ENCODE measurements at regions not wholly inside any gene's neighbourhood (a gene's known extent, or its start where the extent isn't known, plus 50 kb on each side); places are given as distances from the start of the nearest gene placed in this dataset.

- no peak for TF ChIP-seq EGR1 (IDR thresholded peaks at IDR 0.05)
- no peak for TF ChIP-seq NFIC (IDR thresholded peaks at IDR 0.05)
- TF ChIP-seq TEAD4 (IDR thresholded peaks at IDR 0.05): no peak
- TF ChIP-seq EP300 (IDR thresholded peaks at IDR 0.05; ENCODE audit: borderline replicate concordance): no peak
- TF ChIP-seq MAX (IDR thresholded peaks at IDR 0.05): no peak
- no peak for TF ChIP-seq REST (IDR thresholded peaks at IDR 0.05; ENCODE audit: low read depth)
Measured at GRCh38 chr12:103161582-103162362, 204.3 kb downstream of the ASCL1 start.

- TF ChIP-seq REST (IDR thresholded peaks at IDR 0.05; ENCODE audit: low read depth): no peak
- no peak for TF ChIP-seq FOXM1 (IDR thresholded peaks at IDR 0.05; ENCODE audit: borderline replicate concordance, low read depth)
- peak; percentile 82 for TF ChIP-seq CEBPB (IDR thresholded peaks at IDR 0.05)
- no peak for TF ChIP-seq TEAD4 (IDR thresholded peaks at IDR 0.05)
- no peak for TF ChIP-seq ZBTB7A (IDR thresholded peaks at IDR 0.05; ENCODE audit: low read depth)
- TF ChIP-seq EGR1 (IDR thresholded peaks at IDR 0.05): no peak
- no peak for TF ChIP-seq EP300 (IDR thresholded peaks at IDR 0.05; ENCODE audit: borderline replicate concordance)
Measured at GRCh38 chr12:103166949-103167348, 209.5 kb downstream of the ASCL1 start.

- TF ChIP-seq TAF1 (IDR thresholded peaks at IDR 0.05; ENCODE audit: low read depth) (no peak), ZBTB7A (IDR thresholded peaks at IDR 0.05; ENCODE audit: low read depth) (no peak), EP300 (IDR thresholded peaks at IDR 0.05; ENCODE audit: borderline replicate concordance) (no peak), EGR1 (IDR thresholded peaks at IDR 0.05) (no peak), NFIC (IDR thresholded peaks at IDR 0.05) (no peak), FOXM1 (IDR thresholded peaks at IDR 0.05; ENCODE audit: borderline replicate concordance, low read depth) (no peak), TEAD4 (IDR thresholded peaks at IDR 0.05) (no peak), CREB1 (IDR thresholded peaks at IDR 0.05; ENCODE audit: low read depth) (no peak), YY1 (IDR thresholded peaks at IDR 0.05; ENCODE audit: low read depth) (no peak), RAD21 (IDR thresholded peaks at IDR 0.05; ENCODE audit: low read depth) (no peak), CEBPB (IDR thresholded peaks at IDR 0.05) (no peak), TCF12 (IDR thresholded peaks at IDR 0.05; ENCODE audit: low read depth) (no peak), REST (IDR thresholded peaks at IDR 0.05; ENCODE audit: low read depth) (no peak), MAX (IDR thresholded peaks at IDR 0.05) (no peak), USF1 (IDR thresholded peaks at IDR 0.05) (no peak)
Measured at GRCh38 chr12:103172447-103173112, 215.1 kb downstream of the ASCL1 start.

- no peak for TF ChIP-seq TCF12 (IDR thresholded peaks at IDR 0.05; ENCODE audit: low read depth)
- no peak for TF ChIP-seq YY1 (IDR thresholded peaks at IDR 0.05; ENCODE audit: low read depth)
Measured at GRCh38 chr12:103175625-103176024, 218.2 kb downstream of the ASCL1 start.

GRCh38 chr12:103177639-103178255 lies 220.3 kb downstream of the ASCL1 start:
- TF ChIP-seq EGR1 (IDR thresholded peaks at IDR 0.05) (no peak), REST (IDR thresholded peaks at IDR 0.05; ENCODE audit: low read depth) (no peak), MAX (IDR thresholded peaks at IDR 0.05) (no peak), CREB1 (IDR thresholded peaks at IDR 0.05; ENCODE audit: low read depth) (no peak), USF1 (IDR thresholded peaks at IDR 0.05) (no peak), FOXM1 (IDR thresholded peaks at IDR 0.05; ENCODE audit: borderline replicate concordance, low read depth) (no peak), YY1 (IDR thresholded peaks at IDR 0.05; ENCODE audit: low read depth) (no peak), NFIC (IDR thresholded peaks at IDR 0.05) (no peak), EP300 (IDR thresholded peaks at IDR 0.05; ENCODE audit: borderline replicate concordance) (no peak), CEBPB (IDR thresholded peaks at IDR 0.05) (no peak), RAD21 (IDR thresholded peaks at IDR 0.05; ENCODE audit: low read depth) (no peak), ZBTB7A (IDR thresholded peaks at IDR 0.05; ENCODE audit: low read depth) (no peak), TCF12 (IDR thresholded peaks at IDR 0.05; ENCODE audit: low read depth) (no peak), TEAD4 (IDR thresholded peaks at IDR 0.05) (no peak), TAF1 (IDR thresholded peaks at IDR 0.05; ENCODE audit: low read depth) (no peak)

All from Ishikawa (cell line).